ENCODE measurements at regions not wholly inside any gene's neighbourhood (a gene's known extent, or its start where the extent isn't known, plus 50 kb on each side); places are given as distances from the start of the nearest gene placed in this dataset.

GRCh38 chr20:10935658-10936402, 262.0 kb upstream of the JAG1 start:
- TF ChIP-seq CTCF (conservative IDR thresholded peaks at IDR 0.05; ENCODE audit: low read length) (no peak), EZH2phosphoT487 (IDR thresholded peaks at IDR 0.05; ENCODE audit: borderline replicate concordance, low read depth, low read length) (no peak)
